OCI-LY3 (cell line): ENCODE measurements at regions not wholly inside any gene's neighbourhood (a gene's known extent, or its start where the extent isn't known, plus 50 kb on each side); places are given as distances from the start of the nearest gene placed in this dataset.

Experiments
- EZH2phosphoT487 ChIP-seq: fragments of 200-600 bp; shearing (Covaris generic); IDR thresholded peaks from 2 replicates; pipeline ENCODE4 v1.6.1; 2018; ENCODE audit warnings: antibody characterized with exemption, mixed run types, low read depth
- TF ChIP-seq, protein P1 (sequence below): fragments of 200-600, 300-600 bp; sonication (generic); IDR thresholded peaks from 2 replicates; pipeline ENCODE4 v1.5.1; 2014; ENCODE audit warnings: antibody characterized with exemption, low read length, low read depth

GRCh38 chr21:31781737-31782136 is 49.8 kb upstream of the SCAF4 start:
- TF ChIP-seq, protein P1, sequence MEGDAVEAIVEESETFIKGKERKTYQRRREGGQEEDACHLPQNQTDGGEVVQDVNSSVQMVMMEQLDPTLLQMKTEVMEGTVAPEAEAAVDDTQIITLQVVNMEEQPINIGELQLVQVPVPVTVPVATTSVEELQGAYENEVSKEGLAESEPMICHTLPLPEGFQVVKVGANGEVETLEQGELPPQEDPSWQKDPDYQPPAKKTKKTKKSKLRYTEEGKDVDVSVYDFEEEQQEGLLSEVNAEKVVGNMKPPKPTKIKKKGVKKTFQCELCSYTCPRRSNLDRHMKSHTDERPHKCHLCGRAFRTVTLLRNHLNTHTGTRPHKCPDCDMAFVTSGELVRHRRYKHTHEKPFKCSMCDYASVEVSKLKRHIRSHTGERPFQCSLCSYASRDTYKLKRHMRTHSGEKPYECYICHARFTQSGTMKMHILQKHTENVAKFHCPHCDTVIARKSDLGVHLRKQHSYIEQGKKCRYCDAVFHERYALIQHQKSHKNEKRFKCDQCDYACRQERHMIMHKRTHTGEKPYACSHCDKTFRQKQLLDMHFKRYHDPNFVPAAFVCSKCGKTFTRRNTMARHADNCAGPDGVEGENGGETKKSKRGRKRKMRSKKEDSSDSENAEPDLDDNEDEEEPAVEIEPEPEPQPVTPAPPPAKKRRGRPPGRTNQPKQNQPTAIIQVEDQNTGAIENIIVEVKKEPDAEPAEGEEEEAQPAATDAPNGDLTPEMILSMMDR = no peak
- TF ChIP-seq EZH2phosphoT487 = no peak
